Activated T-cell treated with anti-CD3 and anti-CD28 coated beads, Interleukin-2, amount 50 U/mL, for 72 hours (primary cell): ENCODE measurements at regions not wholly inside any gene's neighbourhood (a gene's known extent, or its start where the extent isn't known, plus 50 kb on each side); places are given as distances from the start of the nearest gene placed in this dataset.

ENCODE experiments used
- ATAC-seq, 2 donors: fragments of 150-1000 bp; cut with Tn5 transposase; replicated peaks in 1 of 2; 2 replicates each; pipeline ENCODE4 v1.10.0; 2021; ENCODE audit warnings: moderate library complexity in 2 of 2, mild to moderate bottlenecking in 1 of 2
- DNase-seq, 2 donors: peaks; one replicate each; pipeline ENCODE4 v3.0.0; 2021 to 2022; ENCODE audit warnings: mixed read lengths in 1 of 2
- H3K27ac Mint-ChIP-seq: one replicate; pipeline ENCODE4 v1.8.0; 2022; ENCODE audit warnings: mild to moderate bottlenecking, moderate library complexity, mixed read lengths
- H3K27me3 Mint-ChIP-seq: one replicate; pipeline ENCODE4 v1.8.0; 2022; ENCODE audit warnings: low read depth, mixed read lengths
- H3K36me3 Mint-ChIP-seq, 2 donors: one replicate each; pipeline ENCODE4 v1.8.0; 2022; ENCODE audit warnings: mixed read lengths in 2 of 2, mild to moderate bottlenecking in 1 of 2; ENCODE audit not compliant: insufficient read depth in 2 of 2
- H3K4me1 Mint-ChIP-seq: one replicate; pipeline ENCODE4 v1.8.0; 2022; ENCODE audit warnings: low read depth, mixed read lengths
- H3K4me3 Mint-ChIP-seq, 2 donors: one replicate each; pipeline ENCODE4 v1.8.0; 2022; ENCODE audit warnings: mild to moderate bottlenecking in 2 of 2, mixed read lengths in 2 of 2, moderate library complexity in 2 of 2
- H3K9me3 Mint-ChIP-seq, 2 donors: one replicate each; pipeline ENCODE4 v1.8.0; 2022; ENCODE audit warnings: mixed read lengths in 2 of 2

DNA sequence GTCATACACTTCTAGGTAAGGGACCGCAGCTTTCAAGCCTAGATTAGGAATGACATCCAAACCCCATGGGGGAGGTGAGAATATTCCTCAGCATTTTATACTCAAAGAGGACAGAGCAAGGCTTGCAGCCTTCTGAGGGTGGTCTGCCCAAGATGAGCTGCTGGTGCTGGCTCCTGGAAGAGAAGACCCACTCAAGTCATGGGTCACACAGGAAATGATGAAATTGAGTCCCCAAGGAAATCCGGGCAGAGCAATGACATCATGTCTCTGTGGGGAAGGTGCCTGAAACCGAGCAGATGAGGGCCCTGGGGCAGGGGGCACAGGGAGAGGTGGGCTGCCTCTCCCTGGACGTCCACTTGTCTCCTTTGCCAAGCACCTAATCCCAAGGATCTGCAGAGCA lies 468.7 kb downstream of the TSHZ3 start:
- no peak for ATAC-seq
- Mint-ChIP-seq H3K9me3 (peaks cover 0 to 1% of the 10 kb centered on the region in 2 donors), H3K27ac (no peak overlapping the region), H3K27me3 (no peaks in the 10 kb centered on the region), H3K36me3 (no peaks in the 10 kb centered on the region), H3K4me1 (peaks cover 5% of the 10 kb centered on the region), H3K4me3 (no peak overlapping the region)
- DNase-seq: no peak

DNA sequence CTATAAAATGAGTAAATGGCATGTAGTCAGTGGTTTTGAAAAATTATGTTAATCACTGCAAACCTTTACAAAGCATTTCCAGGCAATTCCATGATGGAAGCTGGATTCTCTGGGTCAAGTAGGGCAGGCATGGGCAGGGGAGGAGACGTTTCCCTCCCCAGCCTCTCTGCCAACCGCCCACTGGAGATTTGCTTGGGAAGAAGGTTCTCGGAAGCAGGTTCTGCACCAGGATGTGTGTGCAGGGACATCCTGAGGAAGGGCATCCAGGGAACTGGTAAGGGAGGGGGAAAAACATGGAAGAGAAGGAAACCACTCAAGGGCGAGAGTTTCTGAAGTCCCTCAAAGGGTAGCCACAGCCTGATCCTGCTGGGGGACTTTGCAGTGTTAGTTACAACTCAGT lies 469.1 kb downstream of the TSHZ3 start:
- Mint-ChIP-seq H3K36me3 (no peaks in the 10 kb centered on the region), H3K4me3 (no peak overlapping the region), H3K4me1 (peaks cover 5% of the 10 kb centered on the region), H3K27me3 (no peaks in the 10 kb centered on the region), H3K27ac (no peak overlapping the region), H3K9me3 (peaks cover 0 to 1% of the 10 kb centered on the region in 2 donors)
- DNase-seq (no peak), ATAC-seq (no peak)

DNA sequence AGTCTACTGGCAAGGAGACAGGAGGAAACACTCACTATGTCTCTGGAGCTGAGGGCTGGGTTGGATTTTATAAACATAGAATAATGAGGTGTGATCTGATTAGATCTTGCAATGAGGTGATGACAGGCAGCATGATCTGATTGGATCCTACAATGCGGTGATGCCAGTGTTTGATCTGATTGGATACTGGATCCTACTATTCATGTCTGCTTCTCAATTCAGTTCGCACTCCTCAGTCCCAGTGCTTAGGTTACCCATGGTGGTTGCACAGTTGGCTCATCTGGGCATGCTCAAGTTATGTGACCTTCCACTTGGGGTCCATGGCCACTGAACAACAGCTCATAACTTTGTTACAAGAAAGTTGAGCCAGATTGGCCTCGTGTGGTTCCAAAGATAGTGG lies 469.5 kb downstream of the TSHZ3 start:
- no peaks in the 10 kb centered on the region for H3K36me3 Mint-ChIP-seq
- DNase-seq: no peak
- no peaks in the 10 kb centered on the region for H3K27me3 Mint-ChIP-seq
- H3K27ac Mint-ChIP-seq: no peak overlapping the region
- no peak for ATAC-seq
- H3K4me3 Mint-ChIP-seq: no peak overlapping the region
- peaks cover 5% of the 10 kb centered on the region for H3K4me1 Mint-ChIP-seq
- H3K9me3 Mint-ChIP-seq: peaks cover 0 to 1% of the 10 kb centered on the region in 2 donors

DNA sequence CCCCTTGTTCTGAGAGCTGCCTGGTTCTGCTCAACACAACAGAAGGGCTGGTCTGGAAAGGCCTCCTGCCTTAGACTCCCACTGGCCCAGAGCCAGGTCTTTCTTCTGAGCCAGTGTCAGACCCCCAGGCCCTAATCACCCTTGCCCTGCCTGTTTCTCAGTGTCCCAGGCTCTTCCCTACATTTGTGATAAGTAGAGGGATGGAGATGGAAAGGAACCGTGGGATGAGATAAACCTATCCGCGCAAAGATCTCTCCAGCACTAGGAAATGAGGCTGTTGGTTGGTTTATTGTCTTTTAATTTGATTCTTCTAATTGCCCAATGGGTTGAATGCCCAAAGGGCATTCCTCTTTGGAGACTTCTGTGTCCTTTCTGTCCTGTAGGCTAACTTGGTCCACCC lies 470.0 kb downstream of the TSHZ3 start:
- Mint-ChIP-seq H3K36me3 (no peaks in the 10 kb centered on the region), H3K4me3 (no peak overlapping the region), H3K27me3 (no peaks in the 10 kb centered on the region), H3K9me3 (peaks cover 0 to under 1% of the 10 kb centered on the region in 2 donors), H3K27ac (no peak overlapping the region), H3K4me1 (peaks cover 5% of the 10 kb centered on the region)
- DNase-seq (no peak), ATAC-seq (no peak)

DNA sequence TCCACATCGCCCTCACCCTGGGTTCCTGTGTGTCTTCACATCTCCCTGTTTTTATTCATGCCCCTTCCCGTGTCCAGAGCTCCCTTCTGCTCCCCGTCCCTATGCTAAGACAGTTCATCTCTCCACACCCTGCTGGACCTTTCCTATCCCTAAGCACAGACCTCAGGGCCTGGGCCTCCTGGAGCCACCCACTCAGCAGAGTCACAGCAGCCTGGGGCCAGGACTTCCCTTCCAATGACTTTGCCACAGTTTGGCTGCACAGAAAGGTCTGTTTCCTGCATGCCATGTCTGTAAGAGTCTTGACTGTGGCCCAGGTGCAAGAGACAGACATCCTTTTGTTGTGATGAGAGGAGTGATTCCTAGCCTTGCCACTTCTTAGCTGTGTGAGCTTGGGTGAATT lies 470.7 kb downstream of the TSHZ3 start:
- no peak overlapping the region for H3K4me3 Mint-ChIP-seq
- peaks cover 5% of the 10 kb centered on the region for H3K4me1 Mint-ChIP-seq
- no peaks in the 10 kb centered on the region for H3K9me3 Mint-ChIP-seq
- DNase-seq (no peak), ATAC-seq (no peak)
- no peaks in the 10 kb centered on the region for H3K27me3 Mint-ChIP-seq
- no peak overlapping the region for H3K27ac Mint-ChIP-seq
- no peaks in the 10 kb centered on the region for H3K36me3 Mint-ChIP-seq

DNA sequence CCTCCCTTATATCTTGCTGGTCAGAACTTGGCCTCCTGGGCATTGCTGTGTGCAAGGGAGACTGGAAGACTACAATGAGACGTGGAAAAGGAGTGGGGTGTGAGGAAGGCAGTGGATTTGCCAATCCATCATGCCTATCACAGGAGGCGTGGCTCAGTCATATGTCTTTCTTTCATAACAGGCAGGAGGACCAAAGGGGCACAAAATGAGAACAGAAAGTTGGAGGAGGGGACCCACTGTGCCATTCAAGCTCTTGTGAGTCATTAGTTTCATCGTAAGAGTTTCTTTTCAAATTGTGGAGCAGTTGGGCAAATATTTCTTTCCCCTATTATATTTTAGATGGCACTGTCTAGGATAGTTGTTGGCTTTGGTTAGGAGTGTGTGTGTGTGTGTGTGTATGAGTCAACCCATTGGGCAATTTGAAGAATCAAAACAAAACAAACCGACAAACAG lies 471.5 kb downstream of the TSHZ3 start:
- no peak for DNase-seq
- Mint-ChIP-seq H3K9me3 (no peaks in the 10 kb centered on the region), H3K4me3 (no peak overlapping the region), H3K27ac (no peak overlapping the region), H3K4me1 (peaks cover 5% of the 10 kb centered on the region), H3K36me3 (no peaks in the 10 kb centered on the region), H3K27me3 (no peaks in the 10 kb centered on the region)
- ATAC-seq: no peak

DNA sequence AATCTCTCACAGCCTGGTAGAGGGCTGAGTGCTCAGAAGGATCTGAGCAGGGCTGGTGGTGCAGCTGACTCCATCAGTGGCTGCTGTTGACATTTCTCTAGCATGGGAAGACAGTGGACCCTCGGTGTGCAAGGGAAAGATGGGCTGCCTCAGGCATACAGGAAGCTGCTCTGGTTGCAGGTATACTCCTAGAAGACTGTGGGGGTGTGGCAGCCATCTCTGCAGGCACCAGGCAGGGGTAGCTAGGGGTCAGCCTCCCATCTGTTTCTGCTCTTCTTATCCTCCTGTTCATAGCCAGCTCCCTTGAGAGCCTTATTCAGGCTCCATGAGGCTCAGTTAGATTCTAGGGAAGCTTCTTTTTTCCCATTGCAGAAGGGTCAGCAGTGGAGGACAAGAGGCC lies 475.5 kb downstream of the TSHZ3 start:
- Mint-ChIP-seq H3K36me3 (no peaks in the 10 kb centered on the region), H3K4me1 (peaks cover 5% of the 10 kb centered on the region), H3K27ac (no peak overlapping the region), H3K4me3 (no peak overlapping the region), H3K27me3 (peaks cover 7% of the 10 kb centered on the region), H3K9me3 (no peaks in the 10 kb centered on the region)
- no peak for ATAC-seq
- DNase-seq: no peak

DNA sequence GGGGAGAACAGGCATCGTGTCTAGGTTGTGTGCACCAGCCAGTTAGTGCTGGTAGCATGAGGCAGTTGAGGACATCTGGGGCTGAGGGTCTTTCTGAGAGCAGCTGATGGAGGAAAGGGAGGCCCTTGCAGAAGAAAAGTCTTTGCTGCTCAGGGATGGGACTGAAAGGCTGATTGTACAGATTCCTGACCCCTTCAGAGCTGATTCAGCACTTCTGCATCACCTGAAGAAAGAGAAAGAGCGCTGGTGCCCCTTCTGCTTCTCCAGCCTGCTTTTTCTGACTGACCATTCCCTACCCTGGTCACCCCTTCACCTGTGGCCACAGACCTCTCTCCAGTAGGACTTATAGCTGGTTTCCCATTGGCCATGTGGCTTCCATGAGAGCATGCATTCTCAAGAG lies 476.2 kb downstream of the TSHZ3 start:
- no peak overlapping the region for H3K27ac Mint-ChIP-seq
- no peak for DNase-seq
- H3K27me3 Mint-ChIP-seq: peaks cover 11% of the 10 kb centered on the region
- H3K36me3 Mint-ChIP-seq: no peaks in the 10 kb centered on the region
- ATAC-seq: no peak
- no peak overlapping the region for H3K4me3 Mint-ChIP-seq
- H3K4me1 Mint-ChIP-seq: peaks cover 5% of the 10 kb centered on the region
- no peaks in the 10 kb centered on the region for H3K9me3 Mint-ChIP-seq

DNA sequence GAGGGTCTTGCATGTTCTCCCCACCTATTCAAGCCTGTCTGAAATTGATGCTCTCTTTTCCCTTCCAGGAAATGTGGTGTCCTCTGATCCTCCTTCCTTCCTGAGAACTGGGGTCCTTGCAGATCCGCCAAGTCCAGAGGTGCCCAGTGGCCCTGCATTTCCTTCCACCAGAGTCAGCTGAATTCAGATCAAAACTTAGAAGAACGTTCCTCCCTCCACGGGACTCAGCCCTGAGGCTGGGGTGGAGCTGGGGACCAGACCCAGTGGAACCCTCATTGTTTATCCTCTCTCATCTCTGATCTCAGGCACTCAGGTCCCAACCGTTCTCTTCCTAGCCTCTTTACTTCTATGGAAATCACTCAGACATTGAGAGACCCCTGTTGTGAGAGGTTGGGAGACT lies 477.3 kb downstream of the TSHZ3 start:
- ATAC-seq (no peak), DNase-seq (no peak)
- Mint-ChIP-seq H3K9me3 (no peaks in the 10 kb centered on the region), H3K4me1 (no peaks in the 10 kb centered on the region), H3K4me3 (no peak overlapping the region), H3K36me3 (no peaks in the 10 kb centered on the region), H3K27ac (no peak overlapping the region), H3K27me3 (peaks cover 11% of the 10 kb centered on the region)

DNA sequence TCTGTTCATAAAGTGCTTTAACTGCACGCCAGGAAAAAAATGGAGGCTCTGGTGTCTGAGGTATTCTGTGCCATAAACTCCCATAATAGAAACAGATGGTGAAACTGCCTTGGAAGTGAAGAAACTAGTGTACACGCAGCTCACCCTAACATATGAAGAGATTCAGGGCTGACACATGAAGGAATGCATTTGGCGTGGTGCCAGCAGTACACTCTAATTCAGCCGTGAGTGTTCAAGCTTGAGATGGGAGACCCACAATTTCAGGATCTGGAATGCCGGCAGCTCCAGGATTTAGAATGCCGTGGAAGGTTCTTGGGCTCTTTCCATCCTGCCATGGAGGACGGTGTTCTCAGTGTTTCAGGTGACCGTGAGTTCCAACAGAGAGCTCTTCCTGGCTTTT lies 478.4 kb downstream of the TSHZ3 start:
- ATAC-seq (no peak), DNase-seq (no peak)
- no peaks in the 10 kb centered on the region for H3K4me1 Mint-ChIP-seq
- no peaks in the 10 kb centered on the region for H3K36me3 Mint-ChIP-seq
- no peaks in the 10 kb centered on the region for H3K9me3 Mint-ChIP-seq
- H3K27ac Mint-ChIP-seq: no peak overlapping the region
- no peak overlapping the region for H3K4me3 Mint-ChIP-seq
- H3K27me3 Mint-ChIP-seq: peaks cover 11% of the 10 kb centered on the region

DNA sequence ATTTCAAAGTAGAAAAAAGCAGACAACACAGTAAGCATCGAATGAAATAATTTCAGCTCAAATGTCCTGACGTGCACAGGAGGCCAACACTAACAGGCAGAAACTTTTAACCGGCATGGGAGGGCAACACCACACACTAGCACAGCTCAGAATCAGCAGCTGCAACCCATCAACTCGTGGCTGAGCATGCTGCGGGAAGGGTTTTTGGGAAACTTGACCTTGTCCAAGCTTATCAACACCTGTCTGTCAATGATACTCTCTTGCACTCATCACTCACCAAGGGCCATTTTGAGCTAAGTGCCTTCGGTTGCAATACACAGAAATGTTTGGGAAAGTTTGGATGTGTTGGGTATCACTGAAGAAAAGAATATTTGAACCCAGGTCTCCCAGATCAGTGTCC lies 483.7 kb downstream of the TSHZ3 start:
- Mint-ChIP-seq H3K4me3 (no peak overlapping the region), H3K36me3 (no peaks in the 10 kb centered on the region), H3K4me1 (no peaks in the 10 kb centered on the region), H3K27me3 (peaks cover 11% of the 10 kb centered on the region), H3K27ac (no peak overlapping the region), H3K9me3 (no peaks in the 10 kb centered on the region)
- ATAC-seq (no peak), DNase-seq (no peak)

DNA sequence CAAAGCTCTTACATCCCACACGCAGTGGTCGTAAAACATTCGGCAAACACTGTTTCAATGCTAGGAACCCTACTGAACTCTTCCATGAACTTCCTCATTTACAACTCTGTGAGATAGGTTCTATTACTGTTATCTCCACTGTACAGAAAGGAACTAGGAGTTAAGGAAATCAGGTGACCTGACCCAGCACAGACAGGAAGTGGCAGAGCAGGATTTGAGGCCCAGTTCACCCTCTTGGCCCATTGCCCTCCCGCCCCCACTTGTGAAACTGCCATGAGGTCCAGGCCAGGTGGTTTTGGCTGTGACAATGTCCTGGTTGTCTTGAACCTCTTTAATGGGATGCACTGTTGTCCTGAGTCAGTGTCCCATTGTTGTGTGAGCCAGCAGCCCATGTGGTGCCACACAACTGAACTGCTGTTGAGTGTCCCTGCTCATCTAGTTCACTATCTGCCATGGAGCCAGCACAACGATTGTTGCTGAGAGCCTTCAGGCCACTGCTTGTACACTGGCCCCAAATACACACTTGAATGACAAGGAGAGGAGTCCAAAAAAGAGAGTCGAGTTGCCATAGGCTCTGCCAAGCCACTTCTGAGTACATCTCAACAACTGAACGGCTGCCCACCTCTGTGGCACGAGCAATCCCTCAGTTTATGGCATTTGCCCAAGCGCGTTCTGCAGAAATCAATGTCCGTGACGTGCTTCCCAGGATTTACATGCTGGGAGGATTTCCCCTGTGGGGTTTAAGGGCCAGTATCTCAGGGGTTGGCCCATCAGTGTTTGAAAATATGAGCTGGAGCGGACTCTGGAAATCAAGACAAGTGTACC lies 484.6 kb downstream of the TSHZ3 start:
- peaks cover 11% of the 10 kb centered on the region for H3K27me3 Mint-ChIP-seq

DNA sequence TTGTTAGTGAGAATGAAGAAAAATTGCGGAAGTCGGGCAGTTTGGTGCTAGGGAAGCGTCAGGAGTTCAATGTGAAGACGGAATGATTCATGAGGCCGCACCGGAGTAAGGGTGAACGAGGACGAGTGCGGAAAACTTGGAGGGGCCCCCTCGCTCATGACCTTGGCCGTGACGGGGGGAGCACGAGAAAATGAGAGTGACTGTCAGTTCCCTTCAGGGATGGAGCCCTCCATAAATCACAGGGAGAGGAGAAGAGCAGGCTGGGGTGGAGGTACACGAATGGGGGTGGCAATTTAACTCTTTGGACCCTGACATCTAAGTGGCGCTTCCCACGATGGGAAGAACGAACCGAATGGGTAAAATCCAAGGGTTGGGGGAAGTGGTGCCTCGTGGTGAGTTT lies 486.4 kb downstream of the TSHZ3 start:
- no peak for ATAC-seq
- H3K4me3 Mint-ChIP-seq: no peak overlapping the region
- H3K27ac Mint-ChIP-seq: no peak overlapping the region
- no peaks in the 10 kb centered on the region for H3K36me3 Mint-ChIP-seq
- no peak for DNase-seq
- no peaks in the 10 kb centered on the region for H3K9me3 Mint-ChIP-seq
- no peaks in the 10 kb centered on the region for H3K4me1 Mint-ChIP-seq
- H3K27me3 Mint-ChIP-seq: no peaks in the 10 kb centered on the region

More for the DNA sequence above, 484.6 kb downstream of the TSHZ3 start:
- no peaks in the 10 kb centered on the region for H3K36me3 Mint-ChIP-seq
- ATAC-seq: no peak
- H3K27ac Mint-ChIP-seq: no peak overlapping the region
- DNase-seq: no peak
- no peaks in the 10 kb centered on the region for H3K9me3 Mint-ChIP-seq
- no peak overlapping the region for H3K4me3 Mint-ChIP-seq
- H3K4me1 Mint-ChIP-seq: no peaks in the 10 kb centered on the region

DNA sequence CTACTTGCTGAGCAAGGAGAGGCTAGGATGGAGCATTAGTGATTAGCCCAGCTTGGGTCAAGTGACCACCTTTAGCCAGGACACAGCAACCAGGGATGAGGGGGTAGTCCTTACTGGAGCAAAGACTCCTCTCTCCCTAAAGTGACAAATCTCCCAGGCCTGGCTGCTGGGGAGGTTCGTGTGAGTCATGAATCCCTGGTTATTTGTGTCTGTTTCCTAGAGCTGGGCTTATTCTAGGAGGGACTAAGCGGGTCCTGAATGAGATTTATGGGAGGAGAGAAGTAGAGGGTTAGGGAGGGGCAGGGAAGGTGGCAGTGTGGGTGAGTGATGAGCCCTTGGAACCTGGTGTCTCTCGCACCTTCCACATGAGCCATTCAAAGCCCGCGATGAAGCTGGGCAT lies 487.3 kb downstream of the TSHZ3 start:
- Mint-ChIP-seq H3K4me3 (no peak overlapping the region), H3K4me1 (no peaks in the 10 kb centered on the region), H3K36me3 (no peaks in the 10 kb centered on the region), H3K9me3 (no peaks in the 10 kb centered on the region), H3K27me3 (no peaks in the 10 kb centered on the region), H3K27ac (no peak overlapping the region)
- no peak for DNase-seq
- no peak for ATAC-seq
